ENCODE measurements at regions not wholly inside any gene's neighbourhood (a gene's known extent, or its start where the extent isn't known, plus 50 kb on each side); places are given as distances from the start of the nearest gene placed in this dataset.
"Not testable (repeated sequence)": the region's sequence is repeated elsewhere in the genome, so short reads cannot be mapped to it uniquely, and the experiment has no call there.

- no peaks in the 10 kb centered on the region for H3K27me3 ChIP-seq (ENCODE audit: control insufficient read depth, insufficient read depth, low read length)
- H3K36me3 ChIP-seq (ENCODE audit: control insufficient read depth, insufficient read depth, low read length) = no peaks in the 10 kb centered on the region
- no peak overlapping the region for H3K9ac ChIP-seq (ENCODE audit: low read length)
- H3K9me3 ChIP-seq (ENCODE audit: control insufficient read depth, insufficient read depth, low read depth, low read length) = no peaks in the 10 kb centered on the region
- no peak overlapping the region for H3K27ac ChIP-seq (ENCODE audit: low read depth, low read length)
- H3K4me1 ChIP-seq (ENCODE audit: control insufficient read depth, insufficient read depth, low read length) = no peaks in the 10 kb centered on the region
- no peak overlapping the region for H3K4me3 ChIP-seq (ENCODE audit: low read depth, low read length)
Observed at GRCh38 chr1:222974496-222974895, 159.7 kb downstream of the DISP1 start.

- no peak overlapping the region for H3K27ac ChIP-seq (ENCODE audit: low read depth, low read length)
- no peaks in the 10 kb centered on the region for H3K4me1 ChIP-seq (ENCODE audit: control insufficient read depth, insufficient read depth, low read length)
- no peaks in the 10 kb centered on the region for H3K9me3 ChIP-seq (ENCODE audit: control insufficient read depth, insufficient read depth, low read depth, low read length)
- no peak overlapping the region for H3K9ac ChIP-seq (ENCODE audit: low read length)
- H3K27me3 ChIP-seq (ENCODE audit: control insufficient read depth, insufficient read depth, low read length) = no peaks in the 10 kb centered on the region
- H3K36me3 ChIP-seq (ENCODE audit: control insufficient read depth, insufficient read depth, low read length) = no peaks in the 10 kb centered on the region
- H3K4me3 ChIP-seq (ENCODE audit: low read depth, low read length) = no peak overlapping the region
Observed at GRCh38 chr1:222975472-222976122, 160.8 kb downstream of the DISP1 start.

GRCh38 chr1:222976453-222976852, 161.6 kb downstream of the DISP1 start:
- Histone ChIP-seq H3K27ac (ENCODE audit: low read depth, low read length) (no peak overlapping the region), H3K9ac (ENCODE audit: low read length) (no peak overlapping the region), H3K27me3 (ENCODE audit: control insufficient read depth, insufficient read depth, low read length) (no peaks in the 10 kb centered on the region), H3K4me3 (ENCODE audit: low read depth, low read length) (no peak overlapping the region), H3K9me3 (ENCODE audit: control insufficient read depth, insufficient read depth, low read depth, low read length) (no peaks in the 10 kb centered on the region), H3K4me1 (ENCODE audit: control insufficient read depth, insufficient read depth, low read length) (no peaks in the 10 kb centered on the region), H3K36me3 (ENCODE audit: control insufficient read depth, insufficient read depth, low read length) (no peaks in the 10 kb centered on the region)

- not testable (repeated sequence) for H3K4me3 ChIP-seq (ENCODE audit: low read depth, low read length); H3K9me3 ChIP-seq (ENCODE audit: control insufficient read depth, insufficient read depth, low read depth, low read length); H3K9ac ChIP-seq (ENCODE audit: low read length); H3K27ac ChIP-seq (ENCODE audit: low read depth, low read length); H3K36me3 ChIP-seq (ENCODE audit: control insufficient read depth, insufficient read depth, low read length); H3K27me3 ChIP-seq (ENCODE audit: control insufficient read depth, insufficient read depth, low read length); H3K4me1 ChIP-seq (ENCODE audit: control insufficient read depth, insufficient read depth, low read length)
Observed at GRCh38 chr1:222977294-222977693, 162.5 kb downstream of the DISP1 start.

GRCh38 chr1:222979561-222979960, 163.5 kb downstream of the TLR5 start:
- no peaks in the 10 kb centered on the region for H3K36me3 ChIP-seq (ENCODE audit: control insufficient read depth, insufficient read depth, low read length)
- H3K9ac ChIP-seq (ENCODE audit: low read length) = no peak overlapping the region
- no peaks in the 10 kb centered on the region for H3K4me1 ChIP-seq (ENCODE audit: control insufficient read depth, insufficient read depth, low read length)
- no peak overlapping the region for H3K4me3 ChIP-seq (ENCODE audit: low read depth, low read length)
- H3K9me3 ChIP-seq (ENCODE audit: control insufficient read depth, insufficient read depth, low read depth, low read length) = no peaks in the 10 kb centered on the region
- no peaks in the 10 kb centered on the region for H3K27me3 ChIP-seq (ENCODE audit: control insufficient read depth, insufficient read depth, low read length)
- H3K27ac ChIP-seq (ENCODE audit: low read depth, low read length) = no peak overlapping the region

- Histone ChIP-seq H3K4me3 (ENCODE audit: low read depth, low read length) (no peak overlapping the region), H3K27me3 (ENCODE audit: control insufficient read depth, insufficient read depth, low read length) (no peaks in the 10 kb centered on the region), H3K4me1 (ENCODE audit: control insufficient read depth, insufficient read depth, low read length) (no peaks in the 10 kb centered on the region), H3K9ac (ENCODE audit: low read length) (no peak overlapping the region), H3K9me3 (ENCODE audit: control insufficient read depth, insufficient read depth, low read depth, low read length) (no peaks in the 10 kb centered on the region), H3K27ac (ENCODE audit: low read depth, low read length) (no peak overlapping the region), H3K36me3 (ENCODE audit: control insufficient read depth, insufficient read depth, low read length) (no peaks in the 10 kb centered on the region)
Observed at GRCh38 chr1:222987674-222988076, 155.4 kb downstream of the TLR5 start.

- Histone ChIP-seq H3K27me3 (ENCODE audit: control insufficient read depth, insufficient read depth, low read length) (no peaks in the 10 kb centered on the region), H3K9ac (ENCODE audit: low read length) (no peak overlapping the region), H3K9me3 (ENCODE audit: control insufficient read depth, insufficient read depth, low read depth, low read length) (no peaks in the 10 kb centered on the region), H3K27ac (ENCODE audit: low read depth, low read length) (no peak overlapping the region), H3K36me3 (ENCODE audit: control insufficient read depth, insufficient read depth, low read length) (no peaks in the 10 kb centered on the region), H3K4me3 (ENCODE audit: low read depth, low read length) (no peak overlapping the region), H3K4me1 (ENCODE audit: control insufficient read depth, insufficient read depth, low read length) (peaks cover 3% of the 10 kb centered on the region)
Observed at GRCh38 chr1:222989443-222989842, 153.6 kb downstream of the TLR5 start.

- Histone ChIP-seq H3K27me3 (ENCODE audit: control insufficient read depth, insufficient read depth, low read length) (no peaks in the 10 kb centered on the region), H3K4me3 (ENCODE audit: low read depth, low read length) (no peak overlapping the region), H3K9ac (ENCODE audit: low read length) (no peak overlapping the region), H3K9me3 (ENCODE audit: control insufficient read depth, insufficient read depth, low read depth, low read length) (no peaks in the 10 kb centered on the region), H3K36me3 (ENCODE audit: control insufficient read depth, insufficient read depth, low read length) (no peaks in the 10 kb centered on the region), H3K27ac (ENCODE audit: low read depth, low read length) (no peak overlapping the region), H3K4me1 (ENCODE audit: control insufficient read depth, insufficient read depth, low read length) (peaks cover 18% of the 10 kb centered on the region)
Observed at GRCh38 chr1:222991177-222991576, 151.9 kb downstream of the TLR5 start.

GRCh38 chr1:222991908-222992307, 151.1 kb downstream of the TLR5 start:
- no peak overlapping the region for H3K9ac ChIP-seq (ENCODE audit: low read length)
- H3K4me1 ChIP-seq (ENCODE audit: control insufficient read depth, insufficient read depth, low read length) = peaks cover 18% of the 10 kb centered on the region
- no peak overlapping the region for H3K4me3 ChIP-seq (ENCODE audit: low read depth, low read length)
- H3K27ac ChIP-seq (ENCODE audit: low read depth, low read length) = no peak overlapping the region
- H3K27me3 ChIP-seq (ENCODE audit: control insufficient read depth, insufficient read depth, low read length) = no peaks in the 10 kb centered on the region
- no peaks in the 10 kb centered on the region for H3K9me3 ChIP-seq (ENCODE audit: control insufficient read depth, insufficient read depth, low read depth, low read length)
- H3K36me3 ChIP-seq (ENCODE audit: control insufficient read depth, insufficient read depth, low read length) = no peaks in the 10 kb centered on the region

GRCh38 chr1:222994511-222995235, 148.4 kb downstream of the TLR5 start:
- Histone ChIP-seq H3K4me3 (ENCODE audit: low read depth, low read length) (no peak overlapping the region), H3K9me3 (ENCODE audit: control insufficient read depth, insufficient read depth, low read depth, low read length) (no peaks in the 10 kb centered on the region), H3K36me3 (ENCODE audit: control insufficient read depth, insufficient read depth, low read length) (no peaks in the 10 kb centered on the region), H3K9ac (ENCODE audit: low read length) (no peak overlapping the region), H3K27me3 (ENCODE audit: control insufficient read depth, insufficient read depth, low read length) (peaks cover 14% of the 10 kb centered on the region; the same call in 1 of the 2 replicates), H3K4me1 (ENCODE audit: control insufficient read depth, insufficient read depth, low read length) (peaks cover 18% of the 10 kb centered on the region), H3K27ac (ENCODE audit: low read depth, low read length) (no peak overlapping the region)

GRCh38 chr1:222995236-222995580, 147.8 kb downstream of the TLR5 start:
- Histone ChIP-seq H3K27me3 (ENCODE audit: control insufficient read depth, insufficient read depth, low read length) (peaks cover 15% of the 10 kb centered on the region; the same call in 1 of the 2 replicates), H3K9me3 (ENCODE audit: control insufficient read depth, insufficient read depth, low read depth, low read length) (no peaks in the 10 kb centered on the region), H3K27ac (ENCODE audit: low read depth, low read length) (no peak overlapping the region), H3K4me3 (ENCODE audit: low read depth, low read length) (no peak overlapping the region), H3K36me3 (ENCODE audit: control insufficient read depth, insufficient read depth, low read length) (no peaks in the 10 kb centered on the region), H3K4me1 (ENCODE audit: control insufficient read depth, insufficient read depth, low read length) (peaks cover 18% of the 10 kb centered on the region), H3K9ac (ENCODE audit: low read length) (no peak overlapping the region)

Measured in HUES6 (cell line).